ENCODE measurements at regions not wholly inside any gene's neighbourhood (a gene's known extent, or its start where the extent isn't known, plus 50 kb on each side); places are given as distances from the start of the nearest gene placed in this dataset.

GRCh38 chr11:42571878-42572610 is 739.8 kb upstream of the API5 start:
- TF ChIP-seq CTCF (conservative IDR thresholded peaks at IDR 0.05; ENCODE audit: low read length): no peak
- TF ChIP-seq EZH2phosphoT487 (IDR thresholded peaks at IDR 0.05; ENCODE audit: borderline replicate concordance, low read depth, low read length): no peak

Measured in OCI-LY7 (cell line).